ENCODE measurements at regions not wholly inside any gene's neighbourhood (a gene's known extent, or its start where the extent isn't known, plus 50 kb on each side); places are given as distances from the start of the nearest gene placed in this dataset.

DNA sequence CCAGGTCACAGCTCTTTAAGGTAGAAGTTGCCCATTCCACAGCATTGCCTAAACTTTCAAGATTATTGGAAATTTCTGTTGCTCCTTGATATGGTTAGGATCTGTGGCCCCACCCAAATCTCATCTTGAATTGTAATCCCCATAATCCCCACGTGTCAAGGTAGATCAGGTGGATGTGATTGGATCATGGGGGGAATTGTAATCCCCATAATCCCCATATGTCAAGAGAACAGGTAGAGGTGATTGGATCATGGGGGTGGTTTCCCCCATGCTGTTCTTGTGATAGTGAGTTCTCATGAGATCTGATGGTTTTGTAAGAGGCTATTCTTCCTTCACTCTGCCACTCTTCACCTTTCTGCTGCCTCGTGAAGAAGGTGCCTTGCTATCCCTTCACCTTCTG, 327.4 kb upstream of the MAP3K7 start:
- TF ChIP-seq CTCF (optimal IDR thresholded peaks at IDR 0.05 in 1 of 3, IDR thresholded peaks at IDR 0.05 in 1 of 3, conservative IDR thresholded peaks at IDR 0.05 in 1 of 3; ENCODE audit: extremely low read depth in 1 of 3, insufficient read depth in 2 of 3, low read length in 3 of 3) (no peak), EZH2 (IDR thresholded peaks at IDR 0.05; ENCODE audit: low read length) (no peak)

Measured in keratinocyte (primary cell).